HCT116 (cell line): ENCODE measurements at regions not wholly inside any gene's neighbourhood (a gene's known extent, or its start where the extent isn't known, plus 50 kb on each side); places are given as distances from the start of the nearest gene placed in this dataset.

Source experiments
- ATAC-seq: fragments of 200-7000 bp; cut with Tn5 transposase; 2 replicates; pipeline ENCODE4 v1.9.1; 2020; ENCODE audit warnings: mild to moderate bottlenecking, moderate library complexity
- BruUV-seq: library from RNA; stranded (reverse); fragments of 400-500 nt; replicated peaks from 2 replicates; lab custom pipeline; 2021; lab: Mats Ljungman, UMichigan
- CTCF ChIA-PET: fragments of 300-600 bp; sonication (Branson Sonifier 250); formaldehyde crosslinking; loops from one replicate; lab custom pipeline; 2021; ENCODE audit warnings: antibody characterized with exemption; lab: Charles Lee
- POLR2A ChIA-PET: fragments of 300-600, 350-600 bp; sonication (Branson Sonifier 250); formaldehyde crosslinking; loops from one replicate; lab custom pipeline; 2021; ENCODE audit warnings: antibody characterized with exemption; lab: Charles Lee
- RAD21 ChIA-PET, 2 experiments: fragments of 300-600 bp; sonication (Branson Sonifier 250); formaldehyde crosslinking; loops; one replicate each; lab custom pipeline; 2023; ENCODE audit warnings: low total read pairs in 2 of 2; ENCODE audit not compliant: uncharacterized antibody in 2 of 2, unreplicated experiment in 2 of 2, low non-redundant PET in 1 of 2; lab: Charles Lee
- DNase-seq: peaks from one replicate; pipeline ENCODE4 v3.0.0-alpha.2; 2010; ENCODE audit warnings: low read depth, low spot score
- H2AFZ ChIP-seq: fragments of 200-600 bp; shearing (Covaris generic), sonication (generic); 2 replicates; pipeline ENCODE4 v1.6.1; 2017; ENCODE audit warnings: low read depth, mixed run types, mixed read lengths, antibody characterized with exemption, low read length; ENCODE audit not compliant: poor library complexity, severe bottlenecking
- H3K27ac ChIP-seq: 2 replicates; pipeline ENCODE4 v1.5.1; 2012; ENCODE audit warnings: low read depth, low read length
- H3K27me3 ChIP-seq: fragments of 200-600 bp; sonication (generic); 2 replicates; pipeline ENCODE4 v1.6.1; 2016; ENCODE audit warnings: mixed run types, low read length, mixed read lengths; ENCODE audit not compliant: insufficient read depth
- H3K36me3 ChIP-seq, 2 experiments: fragments of 200-500 bp in 1 of 2; fragments of 200-600 bp in 1 of 2; sonication (Bioruptor generic) in 1 of 2; sonication (generic) in 1 of 2; 2 replicates each; pipeline versions ENCODE4 v1.5.1 to v1.6.1; 2014 to 2016; ENCODE audit warnings: low read length in 2 of 2, inconsistent platforms in 1 of 2, mixed read lengths in 1 of 2, mixed run types in 1 of 2; ENCODE audit not compliant: insufficient read depth in 2 of 2, control insufficient read depth in 1 of 2
- H3K4me1 ChIP-seq, 2 experiments: fragments of 200-600 bp in 1 of 2; sonication (generic) in 1 of 2; 2 replicates each; pipeline versions ENCODE4 v1.5.1 to v1.6.1; 2012 to 2017; ENCODE audit warnings: low read length in 2 of 2, inconsistent platforms in 1 of 2, mild to moderate bottlenecking in 1 of 2, mixed read lengths in 1 of 2, mixed run types in 1 of 2, moderate library complexity in 1 of 2; ENCODE audit not compliant: insufficient read depth in 2 of 2, control insufficient read depth in 1 of 2
- H3K4me2 ChIP-seq: fragments of 200-600 bp; sonication (generic); 2 replicates; pipeline ENCODE4 v1.6.1; 2017; ENCODE audit warnings: mixed run types, low read length, mixed read lengths
- H3K4me3 ChIP-seq, 2 experiments: fragments of 200-600 bp in 1 of 2; sonication (generic) in 1 of 2; replicated peaks in 1 of 2; 2 replicates each; pipeline ENCODE4 v1.5.1; 2011 to 2016; ENCODE audit warnings: low read length in 2 of 2, control low read depth in 1 of 2, low read depth in 1 of 2, mild to moderate bottlenecking in 1 of 2, mixed read lengths in 1 of 2, mixed run types in 1 of 2
- H3K79me2 ChIP-seq: fragments of 200-600 bp; sonication (generic); 2 replicates; pipeline ENCODE4 v1.6.1; 2017; ENCODE audit warnings: mild to moderate bottlenecking, mixed run types, low read length, moderate library complexity, mixed read lengths; ENCODE audit not compliant: insufficient read depth
- H3K9ac ChIP-seq: fragments of 200-600 bp; sonication (generic); 2 replicates; pipeline ENCODE4 v1.6.1; 2016; ENCODE audit warnings: low read length, mixed read lengths
- H3K9me2 ChIP-seq: fragments of 200-600 bp; sonication (generic), shearing (Covaris generic); 2 replicates; pipeline ENCODE4 v1.6.1; 2017; ENCODE audit warnings: mixed run types, mild to moderate bottlenecking, moderate library complexity; ENCODE audit not compliant: insufficient read depth
- H3K9me3 ChIP-seq, 2 experiments: fragments of 200-500 bp in 1 of 2; fragments of 200-600 bp in 1 of 2; sonication (Bioruptor generic) in 1 of 2; sonication (generic) in 1 of 2; 2 replicates each; pipeline ENCODE4 v1.6.1; 2014 to 2017; ENCODE audit warnings: low read length in 2 of 2, mixed read lengths in 2 of 2, inconsistent platforms in 1 of 2, low read depth in 1 of 2, mild to moderate bottlenecking in 1 of 2, mixed run types in 1 of 2, moderate library complexity in 1 of 2; ENCODE audit not compliant: control insufficient read depth in 1 of 2, insufficient read depth in 1 of 2
- H4K20me1 ChIP-seq: fragments of 200-600 bp; sonication (generic), shearing (Covaris generic); 2 replicates; pipeline ENCODE4 v1.6.1; 2017; ENCODE audit warnings: mixed run types, mild to moderate bottlenecking, moderate library complexity; ENCODE audit not compliant: insufficient read depth
- CBX3 ChIP-seq: IDR thresholded peaks from 2 replicates; pipeline ENCODE4 v1.6.1; 2012; ENCODE audit warnings: low read depth
- EGR1 ChIP-seq: IDR thresholded peaks from 2 replicates; pipeline ENCODE4 v1.6.1; 2012; ENCODE audit warnings: low read depth
- EZH2 ChIP-seq: fragments of 200-600 bp; sonication (generic); IDR thresholded peaks from 2 replicates; pipeline ENCODE4 v1.6.1; 2017; ENCODE audit warnings: antibody characterized with exemption, mixed run types
- EZH2phosphoT487 ChIP-seq: fragments of 200-600 bp; IDR thresholded peaks from 2 replicates; pipeline ENCODE4 v1.6.1; 2018; ENCODE audit warnings: antibody characterized with exemption, borderline replicate concordance
- FOSL1 ChIP-seq: IDR thresholded peaks from 2 replicates; pipeline ENCODE4 v1.6.1; 2012; ENCODE audit warnings: low read depth
- JUND ChIP-seq: IDR thresholded peaks from 2 replicates; pipeline ENCODE4 v1.6.1; 2012
- POLR2A ChIP-seq: IDR thresholded peaks from 2 replicates; pipeline ENCODE4 v1.7.0; 2011; ENCODE audit warnings: borderline replicate concordance; ENCODE audit not compliant: insufficient read depth, insufficient read length; ENCODE audit errors: extremely low read depth
- POLR2AphosphoS5 ChIP-seq: IDR thresholded peaks from 2 replicates; pipeline ENCODE4 v1.6.1; 2011; ENCODE audit warnings: mild to moderate bottlenecking, low read depth, low read length, moderate library complexity
- RAD21 ChIP-seq: IDR thresholded peaks from 2 replicates; pipeline ENCODE4 v1.6.1; 2012; ENCODE audit warnings: low read depth, mild to moderate bottlenecking
- SIN3A ChIP-seq: IDR thresholded peaks from 2 replicates; pipeline ENCODE4 v1.6.1; 2012; ENCODE audit warnings: low read depth
- SP1 ChIP-seq: IDR thresholded peaks from 2 replicates; pipeline ENCODE4 v1.6.1; 2012; ENCODE audit warnings: low read depth
- SRF ChIP-seq: IDR thresholded peaks from 2 replicates; pipeline ENCODE4 v1.6.1; 2012; ENCODE audit warnings: low read depth
- YY1 ChIP-seq: IDR thresholded peaks from 2 replicates; pipeline ENCODE4 v1.6.1; 2011; ENCODE audit warnings: low read length, low read depth, moderate library complexity, mild to moderate bottlenecking; ENCODE audit not compliant: insufficient replicate concordance; ENCODE audit errors: extremely low read depth
- ZFX ChIP-seq: fragments of 450-650 bp; IDR thresholded peaks from 2 replicates; pipeline ENCODE4 v1.6.1; 2017
- ZNF274 ChIP-seq: fragments of 200-500 bp; sonication (Bioruptor generic); IDR thresholded peaks from 2 replicates; pipeline ENCODE4 v1.6.1; 2014; ENCODE audit warnings: mild to moderate bottlenecking, low read depth, low read length, inconsistent platforms
- intact Hi-C: fragments of 100-400 bp; cut with micrococcal nuclease; formaldehyde crosslinking; loops from 2 replicates; pipeline ENCODE4 v1.10.0; 2022
- TF ChIP-seq, protein P1 (sequence below): IDR thresholded peaks from 2 replicates; pipeline ENCODE4 v1.6.1; 2011; ENCODE audit warnings: mild to moderate bottlenecking, low read length, moderate library complexity; ENCODE audit not compliant: insufficient replicate concordance; ENCODE audit errors: extremely low read depth
- TF ChIP-seq, protein P2 (sequence below): IDR thresholded peaks from 2 replicates; pipeline ENCODE4 v1.6.1; 2012; ENCODE audit warnings: low read depth
- TF ChIP-seq, protein P3 (sequence below): IDR thresholded peaks from 2 replicates; pipeline ENCODE4 v1.6.1; 2012
- TF ChIP-seq, protein P4 (sequence below), 3 experiments: fragments of 200-600 bp in 1 of 3; sonication (generic) in 1 of 3; IDR thresholded peaks in 2 of 3; conservative IDR thresholded peaks in 1 of 3; 2 replicates each; pipeline ENCODE4 v1.5.1; 2012 to 2017; ENCODE audit warnings: low read depth in 2 of 3, low read length in 2 of 3, antibody characterized with exemption in 1 of 3, borderline replicate concordance in 1 of 3, control low read depth in 1 of 3, mild to moderate bottlenecking in 1 of 3, mixed read lengths in 1 of 3, mixed run types in 1 of 3, moderate library complexity in 1 of 3; ENCODE audit not compliant: insufficient read depth in 1 of 3
- TF ChIP-seq, protein P5 (sequence below): IDR thresholded peaks from 2 replicates; pipeline ENCODE4 v1.6.1; 2012

DNA sequence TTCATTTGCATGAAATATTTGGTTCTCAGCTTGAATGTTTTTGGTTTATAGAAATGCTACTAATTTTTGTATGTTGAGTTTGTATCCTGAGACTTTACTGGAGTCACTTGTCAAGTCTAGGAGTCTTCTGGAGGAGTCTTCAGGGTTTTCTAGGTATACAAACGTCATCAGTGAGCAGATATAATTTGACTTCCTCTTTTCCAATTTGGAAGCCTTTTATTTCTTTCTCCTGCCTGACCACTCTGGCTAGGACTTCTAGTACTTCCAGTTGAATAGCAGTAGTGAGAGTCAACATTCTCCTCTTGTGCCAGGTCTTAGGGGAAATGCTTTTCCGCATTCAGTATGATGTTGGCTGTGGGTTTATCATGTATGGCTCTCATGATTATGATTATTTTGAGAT, 55.4 kb upstream of the THUMPD2 start:
- H3K4me1 ChIP-seq: no peaks in the 10 kb centered on the region
- no TSS peak for BruUV-seq

More for the DNA sequence above, 55.4 kb upstream of the THUMPD2 start:
- H4K20me1 ChIP-seq: no peaks in the 10 kb centered on the region
- ATAC-seq: no peak
- ChIA-PET POLR2A (no interaction called here), CTCF (no interaction called here), RAD21 (no interaction called here)
- H3K9me2 ChIP-seq: no peaks in the 10 kb centered on the region
- H3K79me2 ChIP-seq: no peaks in the 10 kb centered on the region
- TF ChIP-seq FOSL1 (no peak), EZH2phosphoT487 (no peak), POLR2A (no peak), ZNF274 (no peak), POLR2AphosphoS5 (no peak), EGR1 (no peak), YY1 (no peak), ZFX (no peak), CBX3 (no peak), SP1 (no peak), SRF (no peak), EZH2 (no peak), JUND (no peak), SIN3A (no peak), RAD21 (no peak)
- TF ChIP-seq, protein P1, sequence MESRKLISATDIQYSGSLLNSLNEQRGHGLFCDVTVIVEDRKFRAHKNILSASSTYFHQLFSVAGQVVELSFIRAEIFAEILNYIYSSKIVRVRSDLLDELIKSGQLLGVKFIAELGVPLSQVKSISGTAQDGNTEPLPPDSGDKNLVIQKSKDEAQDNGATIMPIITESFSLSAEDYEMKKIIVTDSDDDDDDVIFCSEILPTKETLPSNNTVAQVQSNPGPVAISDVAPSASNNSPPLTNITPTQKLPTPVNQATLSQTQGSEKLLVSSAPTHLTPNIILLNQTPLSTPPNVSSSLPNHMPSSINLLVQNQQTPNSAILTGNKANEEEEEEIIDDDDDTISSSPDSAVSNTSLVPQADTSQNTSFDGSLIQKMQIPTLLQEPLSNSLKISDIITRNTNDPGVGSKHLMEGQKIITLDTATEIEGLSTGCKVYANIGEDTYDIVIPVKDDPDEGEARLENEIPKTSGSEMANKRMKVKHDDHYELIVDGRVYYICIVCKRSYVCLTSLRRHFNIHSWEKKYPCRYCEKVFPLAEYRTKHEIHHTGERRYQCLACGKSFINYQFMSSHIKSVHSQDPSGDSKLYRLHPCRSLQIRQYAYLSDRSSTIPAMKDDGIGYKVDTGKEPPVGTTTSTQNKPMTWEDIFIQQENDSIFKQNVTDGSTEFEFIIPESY: no peak
- TF ChIP-seq, protein P2, sequence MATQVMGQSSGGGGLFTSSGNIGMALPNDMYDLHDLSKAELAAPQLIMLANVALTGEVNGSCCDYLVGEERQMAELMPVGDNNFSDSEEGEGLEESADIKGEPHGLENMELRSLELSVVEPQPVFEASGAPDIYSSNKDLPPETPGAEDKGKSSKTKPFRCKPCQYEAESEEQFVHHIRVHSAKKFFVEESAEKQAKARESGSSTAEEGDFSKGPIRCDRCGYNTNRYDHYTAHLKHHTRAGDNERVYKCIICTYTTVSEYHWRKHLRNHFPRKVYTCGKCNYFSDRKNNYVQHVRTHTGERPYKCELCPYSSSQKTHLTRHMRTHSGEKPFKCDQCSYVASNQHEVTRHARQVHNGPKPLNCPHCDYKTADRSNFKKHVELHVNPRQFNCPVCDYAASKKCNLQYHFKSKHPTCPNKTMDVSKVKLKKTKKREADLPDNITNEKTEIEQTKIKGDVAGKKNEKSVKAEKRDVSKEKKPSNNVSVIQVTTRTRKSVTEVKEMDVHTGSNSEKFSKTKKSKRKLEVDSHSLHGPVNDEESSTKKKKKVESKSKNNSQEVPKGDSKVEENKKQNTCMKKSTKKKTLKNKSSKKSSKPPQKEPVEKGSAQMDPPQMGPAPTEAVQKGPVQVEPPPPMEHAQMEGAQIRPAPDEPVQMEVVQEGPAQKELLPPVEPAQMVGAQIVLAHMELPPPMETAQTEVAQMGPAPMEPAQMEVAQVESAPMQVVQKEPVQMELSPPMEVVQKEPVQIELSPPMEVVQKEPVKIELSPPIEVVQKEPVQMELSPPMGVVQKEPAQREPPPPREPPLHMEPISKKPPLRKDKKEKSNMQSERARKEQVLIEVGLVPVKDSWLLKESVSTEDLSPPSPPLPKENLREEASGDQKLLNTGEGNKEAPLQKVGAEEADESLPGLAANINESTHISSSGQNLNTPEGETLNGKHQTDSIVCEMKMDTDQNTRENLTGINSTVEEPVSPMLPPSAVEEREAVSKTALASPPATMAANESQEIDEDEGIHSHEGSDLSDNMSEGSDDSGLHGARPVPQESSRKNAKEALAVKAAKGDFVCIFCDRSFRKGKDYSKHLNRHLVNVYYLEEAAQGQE: no peak
- TF ChIP-seq, protein P3, sequence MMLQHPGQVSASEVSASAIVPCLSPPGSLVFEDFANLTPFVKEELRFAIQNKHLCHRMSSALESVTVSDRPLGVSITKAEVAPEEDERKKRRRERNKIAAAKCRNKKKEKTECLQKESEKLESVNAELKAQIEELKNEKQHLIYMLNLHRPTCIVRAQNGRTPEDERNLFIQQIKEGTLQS: no peak
- TF ChIP-seq, protein P4, sequence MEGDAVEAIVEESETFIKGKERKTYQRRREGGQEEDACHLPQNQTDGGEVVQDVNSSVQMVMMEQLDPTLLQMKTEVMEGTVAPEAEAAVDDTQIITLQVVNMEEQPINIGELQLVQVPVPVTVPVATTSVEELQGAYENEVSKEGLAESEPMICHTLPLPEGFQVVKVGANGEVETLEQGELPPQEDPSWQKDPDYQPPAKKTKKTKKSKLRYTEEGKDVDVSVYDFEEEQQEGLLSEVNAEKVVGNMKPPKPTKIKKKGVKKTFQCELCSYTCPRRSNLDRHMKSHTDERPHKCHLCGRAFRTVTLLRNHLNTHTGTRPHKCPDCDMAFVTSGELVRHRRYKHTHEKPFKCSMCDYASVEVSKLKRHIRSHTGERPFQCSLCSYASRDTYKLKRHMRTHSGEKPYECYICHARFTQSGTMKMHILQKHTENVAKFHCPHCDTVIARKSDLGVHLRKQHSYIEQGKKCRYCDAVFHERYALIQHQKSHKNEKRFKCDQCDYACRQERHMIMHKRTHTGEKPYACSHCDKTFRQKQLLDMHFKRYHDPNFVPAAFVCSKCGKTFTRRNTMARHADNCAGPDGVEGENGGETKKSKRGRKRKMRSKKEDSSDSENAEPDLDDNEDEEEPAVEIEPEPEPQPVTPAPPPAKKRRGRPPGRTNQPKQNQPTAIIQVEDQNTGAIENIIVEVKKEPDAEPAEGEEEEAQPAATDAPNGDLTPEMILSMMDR (IDR thresholded peaks at IDR 0.05 in 2 of 3, conservative IDR thresholded peaks at IDR 0.05 in 1 of 3; ENCODE audit: borderline replicate concordance in 1 of 3, insufficient read depth in 1 of 3, low read depth in 2 of 3, low read length in 2 of 3): no peak
- TF ChIP-seq, protein P5, sequence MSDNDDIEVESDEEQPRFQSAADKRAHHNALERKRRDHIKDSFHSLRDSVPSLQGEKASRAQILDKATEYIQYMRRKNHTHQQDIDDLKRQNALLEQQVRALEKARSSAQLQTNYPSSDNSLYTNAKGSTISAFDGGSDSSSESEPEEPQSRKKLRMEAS: no peak
- H3K9me3 ChIP-seq: no peaks in the 10 kb centered on the region; a peak in 1 of 4 replicates
- H3K27ac ChIP-seq: no peak overlapping the region
- H2AFZ ChIP-seq: no peak overlapping the region
- H3K36me3 ChIP-seq: no peaks in the 10 kb centered on the region
- DNase-seq: no peak
- H3K9ac ChIP-seq: no peak overlapping the region
- H3K4me3 ChIP-seq: no peak overlapping the region
- intact Hi-C loops: loop anchor here (10.0 kb wide), 1 partner anchor 1950 kb away; no protein-coding TSS in a partner anchor
- H3K4me2 ChIP-seq: no peak overlapping the region
- H3K27me3 ChIP-seq: no peaks in the 10 kb centered on the region
